ENCODE measurements at regions not wholly inside any gene's neighbourhood (a gene's known extent, or its start where the extent isn't known, plus 50 kb on each side); places are given as distances from the start of the nearest gene placed in this dataset.
"Not testable (repeated sequence)": the region's sequence is repeated elsewhere in the genome, so short reads cannot be mapped to it uniquely, and the experiment has no call there.

- DNase-seq = not testable (repeated sequence)
Observed at GRCh38 chr7:150047329-150047728, 173.6 kb downstream of the ATP6V0E2 start.

- DNase-seq = not testable (repeated sequence)
Observed at GRCh38 chr7:150047772-150048171, 174.0 kb downstream of the ATP6V0E2 start.

GRCh38 chr7:150048244-150049011, 174.7 kb downstream of the ATP6V0E2 start:
- DNase-seq = not testable (repeated sequence)

- DNase-seq = not testable (repeated sequence)
Observed at GRCh38 chr7:150049012-150049655, 175.4 kb downstream of the ATP6V0E2 start.

GRCh38 chr7:150053396-150053795, 179.6 kb downstream of the ATP6V0E2 start:
- DNase-seq = not testable (repeated sequence)

GRCh38 chr7:150054242-150054641, 180.5 kb downstream of the ATP6V0E2 start:
- not testable (repeated sequence) for DNase-seq

- DNase-seq = peak; percentile 69
Observed at GRCh38 chr7:150060259-150061221, 186.8 kb downstream of the ATP6V0E2 start.

GRCh38 chr7:150063195-150063594, 189.4 kb downstream of the ATP6V0E2 start:
- DNase-seq = not testable (repeated sequence)

- not testable (repeated sequence) for DNase-seq
Observed at GRCh38 chr7:150069555-150070313, 196.0 kb downstream of the ATP6V0E2 start.

GRCh38 chr7:150077543-150077942, 203.8 kb downstream of the ATP6V0E2 start:
- not testable (repeated sequence) for DNase-seq

- DNase-seq = not testable (repeated sequence)
Observed at GRCh38 chr7:150081865-150082264, 208.1 kb downstream of the ATP6V0E2 start.

GRCh38 chr7:150084724-150085123, 211.0 kb downstream of the ATP6V0E2 start:
- not testable (repeated sequence) for DNase-seq

- not testable (repeated sequence) for DNase-seq
Observed at GRCh38 chr7:150087478-150087877, 213.7 kb downstream of the ATP6V0E2 start.

GRCh38 chr7:150089139-150089538, 215.4 kb downstream of the ATP6V0E2 start:
- not testable (repeated sequence) for DNase-seq

- not testable (repeated sequence) for DNase-seq
Observed at GRCh38 chr7:150090776-150091175, 217.0 kb downstream of the ATP6V0E2 start.

GRCh38 chr7:150093897-150094296, 220.1 kb downstream of the ATP6V0E2 start:
- DNase-seq = not testable (repeated sequence)

GRCh38 chr7:150096213-150096994, 222.6 kb downstream of the ATP6V0E2 start:
- not testable (repeated sequence) for DNase-seq

GRCh38 chr7:150098592-150098991, 224.6 kb upstream of the LRRC61 start:
- not testable (repeated sequence) for DNase-seq

- DNase-seq = not testable (repeated sequence)
Observed at GRCh38 chr7:150101282-150101681, 221.9 kb upstream of the LRRC61 start.

GRCh38 chr7:150107283-150107682, 215.9 kb upstream of the LRRC61 start:
- not testable (repeated sequence) for DNase-seq

GRCh38 chr7:150110375-150110820, 212.8 kb upstream of the LRRC61 start:
- DNase-seq = not testable (repeated sequence)

Data from central memory CD4-positive, alpha-beta T cell (primary cell).